ENCODE measurements at regions not wholly inside any gene's neighbourhood (a gene's known extent, or its start where the extent isn't known, plus 50 kb on each side); places are given as distances from the start of the nearest gene placed in this dataset.

DNA sequence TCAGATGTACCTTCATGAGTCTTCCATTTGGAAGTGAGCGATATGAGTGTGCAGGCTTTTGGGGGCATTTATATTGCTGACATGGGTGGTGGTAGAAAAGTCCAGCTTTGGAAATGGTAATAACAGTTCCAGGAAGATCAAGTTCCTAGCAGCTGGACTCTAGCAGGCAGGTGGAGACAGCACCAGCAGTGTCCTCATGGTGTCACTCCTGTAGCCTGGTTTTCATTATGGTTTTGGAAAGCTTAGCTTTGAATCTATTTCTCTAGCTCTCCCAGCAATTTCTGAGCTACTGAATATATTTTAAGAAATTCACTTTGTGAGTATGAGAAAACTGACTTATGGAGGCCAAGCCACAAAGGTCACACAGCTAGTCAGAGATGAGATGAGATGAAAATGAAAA is 523.2 kb upstream of the HTR2A start:
- ChIA-PET POLR2A (no interaction called here), CTCF (interaction anchor here (0.6 kb wide), 1 partner anchor 31 kb away, joined by 3 read pairs; no protein-coding TSS in a partner anchor)
- no peaks in the 10 kb centered on the region for H3K36me3 Mint-ChIP-seq
- no peaks in the 10 kb centered on the region for H3K4me1 Mint-ChIP-seq (ENCODE audit: low read depth)
- no peak overlapping the region for H3K4me3 Mint-ChIP-seq
- H3K27ac Mint-ChIP-seq = no peak overlapping the region
- intact Hi-C loops (cut with micrococcal nuclease) = no loop called here
- no peak for DNase-seq
- H3K27me3 Mint-ChIP-seq = no peaks in the 10 kb centered on the region
- no peaks in the 10 kb centered on the region for H3K9me3 Mint-ChIP-seq

DNA sequence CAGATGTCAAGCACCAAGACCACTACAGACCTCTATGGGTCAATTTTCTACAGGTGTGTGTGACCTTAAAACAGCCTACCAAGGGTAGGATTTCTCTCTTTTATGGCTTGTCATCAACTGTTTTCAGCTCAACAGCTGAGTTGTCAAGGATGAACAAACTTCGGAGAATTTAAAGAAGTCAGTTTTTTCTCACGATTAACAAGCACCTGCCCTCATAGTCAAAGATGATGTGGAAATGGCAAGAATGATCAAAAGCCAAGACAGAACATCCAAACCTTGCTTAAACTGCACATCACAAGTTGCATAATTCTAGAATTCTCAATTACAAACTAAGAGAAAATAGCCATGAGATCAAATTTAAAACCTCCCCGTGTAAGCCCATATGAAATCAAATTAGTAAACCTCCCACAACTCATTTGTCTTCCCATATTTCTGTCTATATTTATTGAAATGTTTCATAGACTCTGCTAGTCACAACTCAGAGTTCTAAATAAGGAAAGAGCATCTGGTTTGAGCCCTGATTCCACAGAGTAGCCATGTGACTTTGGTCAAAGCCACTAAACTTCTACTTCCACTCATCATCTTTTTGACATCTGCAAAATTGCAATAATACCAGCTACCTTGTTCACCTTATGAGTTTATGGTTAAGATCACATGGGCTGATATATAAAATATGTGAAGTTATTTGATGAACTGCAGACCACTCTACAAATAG is 521.5 kb upstream of the HTR2A start:
- H3K27me3 Mint-ChIP-seq = no peaks in the 10 kb centered on the region
- no peaks in the 10 kb centered on the region for H3K9me3 Mint-ChIP-seq
- POLR2A ChIA-PET = no interaction called here
- H3K36me3 Mint-ChIP-seq = no peaks in the 10 kb centered on the region
- H3K4me1 Mint-ChIP-seq (ENCODE audit: low read depth) = no peaks in the 10 kb centered on the region
- DNase-seq = no peak
- H3K27ac Mint-ChIP-seq = no peak overlapping the region
- no peak overlapping the region for H3K4me3 Mint-ChIP-seq
- intact Hi-C loops (cut with micrococcal nuclease) = no loop called here
- CTCF ChIA-PET = no interaction called here

DNA sequence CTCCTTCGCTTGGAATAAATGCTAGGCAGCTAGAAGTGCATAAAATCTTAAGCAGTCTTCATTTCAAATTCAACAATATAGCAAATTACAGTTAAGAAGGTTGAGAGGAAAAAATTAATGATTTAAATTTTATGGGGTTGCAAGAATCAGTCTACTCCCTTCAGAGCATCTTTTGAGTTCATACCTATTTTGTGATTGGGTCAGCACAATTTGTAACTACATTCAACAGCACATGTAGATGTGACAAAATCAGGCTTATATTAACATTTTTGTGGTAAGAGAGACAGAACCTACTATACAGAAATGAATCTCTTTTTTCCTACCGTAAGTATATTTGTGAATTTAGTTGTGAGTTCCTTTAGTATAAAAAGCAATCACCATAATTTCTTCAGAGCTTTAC is 520.6 kb upstream of the HTR2A start:
- CTCF ChIA-PET = no interaction called here
- H3K27me3 Mint-ChIP-seq = no peaks in the 10 kb centered on the region
- H3K4me3 Mint-ChIP-seq = no peak overlapping the region
- no peak overlapping the region for H3K27ac Mint-ChIP-seq
- DNase-seq = no peak
- no peaks in the 10 kb centered on the region for H3K4me1 Mint-ChIP-seq (ENCODE audit: low read depth)
- POLR2A ChIA-PET = no interaction called here
- no peaks in the 10 kb centered on the region for H3K36me3 Mint-ChIP-seq
- H3K9me3 Mint-ChIP-seq = no peaks in the 10 kb centered on the region
- intact Hi-C loops (cut with micrococcal nuclease) = no loop called here

DNA sequence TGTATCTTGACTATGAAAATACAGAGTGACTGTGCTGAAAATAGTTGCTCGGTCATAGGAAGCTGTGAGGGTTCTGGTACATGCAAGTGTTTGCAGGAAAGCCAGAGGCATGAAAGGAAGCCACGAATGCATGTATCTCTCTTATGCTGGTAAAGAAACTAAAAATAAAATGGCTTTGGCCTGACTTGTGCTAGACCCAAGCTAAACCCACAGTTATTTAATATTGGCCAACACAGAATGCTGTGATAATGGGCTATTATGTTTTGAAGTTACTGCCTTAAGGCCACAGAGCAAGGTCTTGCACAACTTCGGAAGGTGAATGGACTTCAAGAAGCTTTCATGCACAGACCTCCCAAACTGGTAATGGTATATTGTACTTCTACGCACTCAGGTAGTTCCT is 518.2 kb upstream of the HTR2A start:
- H3K27me3 Mint-ChIP-seq = no peaks in the 10 kb centered on the region
- intact Hi-C loops (cut with micrococcal nuclease) = no loop called here
- DNase-seq = no peak
- ChIA-PET CTCF (no interaction called here), POLR2A (no interaction called here)
- H3K36me3 Mint-ChIP-seq = no peaks in the 10 kb centered on the region
- no peaks in the 10 kb centered on the region for H3K9me3 Mint-ChIP-seq
- H3K4me3 Mint-ChIP-seq = no peak overlapping the region
- no peaks in the 10 kb centered on the region for H3K4me1 Mint-ChIP-seq (ENCODE audit: low read depth)
- H3K27ac Mint-ChIP-seq = no peak overlapping the region

DNA sequence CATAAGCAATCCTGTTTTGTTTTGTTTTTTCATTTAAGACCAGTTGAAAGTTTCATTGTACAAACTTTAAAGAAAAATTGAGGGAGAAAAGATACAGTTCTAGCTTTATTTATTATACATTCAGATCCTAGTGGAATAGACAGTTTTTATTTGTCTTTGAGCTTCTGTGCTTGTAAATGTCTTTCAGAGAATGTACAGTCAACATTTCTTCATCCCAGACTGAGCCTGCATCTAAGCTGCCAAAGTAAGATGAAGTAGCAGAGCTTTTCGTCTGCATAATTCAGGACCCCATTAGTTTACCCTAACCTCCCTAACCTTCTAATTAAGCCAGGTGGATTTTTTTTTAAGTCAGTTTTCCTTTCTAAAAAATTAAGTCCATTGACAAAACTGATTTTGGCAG is 516.7 kb upstream of the HTR2A start:
- POLR2A ChIA-PET = no interaction called here
- Mint-ChIP-seq H3K36me3 (no peaks in the 10 kb centered on the region), H3K27me3 (no peaks in the 10 kb centered on the region), H3K9me3 (no peaks in the 10 kb centered on the region), H3K4me3 (no peak overlapping the region), H3K4me1 (ENCODE audit: low read depth) (no peaks in the 10 kb centered on the region), H3K27ac (no peak overlapping the region)
- intact Hi-C loops (cut with micrococcal nuclease) = no loop called here
- CTCF ChIA-PET = no interaction called here
- no peak for DNase-seq

DNA sequence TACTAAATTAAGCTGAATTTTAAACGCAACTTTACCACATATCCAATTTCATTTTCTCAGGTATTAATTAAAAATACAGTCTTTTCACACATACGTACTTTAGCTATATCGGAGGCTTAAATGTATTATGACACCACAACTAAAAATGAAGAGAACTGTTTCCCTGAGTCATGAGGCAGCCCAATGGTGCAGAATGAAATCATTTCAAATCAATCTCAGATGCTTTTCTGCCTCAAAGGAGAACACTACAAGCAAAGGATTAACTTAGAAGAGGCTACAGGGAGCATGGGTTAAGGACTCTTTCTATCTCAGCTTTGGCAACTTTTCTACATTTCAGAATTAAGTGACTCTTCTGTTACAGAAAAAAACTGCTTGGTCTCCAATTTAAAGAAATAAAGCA is 516.3 kb upstream of the HTR2A start:
- intact Hi-C loops (cut with micrococcal nuclease) = no loop called here
- Mint-ChIP-seq H3K27ac (no peak overlapping the region), H3K9me3 (no peaks in the 10 kb centered on the region), H3K27me3 (no peaks in the 10 kb centered on the region), H3K4me3 (no peak overlapping the region), H3K36me3 (no peaks in the 10 kb centered on the region), H3K4me1 (ENCODE audit: low read depth) (no peaks in the 10 kb centered on the region)
- ChIA-PET POLR2A (no interaction called here), CTCF (no interaction called here)
- DNase-seq = no peak

DNA sequence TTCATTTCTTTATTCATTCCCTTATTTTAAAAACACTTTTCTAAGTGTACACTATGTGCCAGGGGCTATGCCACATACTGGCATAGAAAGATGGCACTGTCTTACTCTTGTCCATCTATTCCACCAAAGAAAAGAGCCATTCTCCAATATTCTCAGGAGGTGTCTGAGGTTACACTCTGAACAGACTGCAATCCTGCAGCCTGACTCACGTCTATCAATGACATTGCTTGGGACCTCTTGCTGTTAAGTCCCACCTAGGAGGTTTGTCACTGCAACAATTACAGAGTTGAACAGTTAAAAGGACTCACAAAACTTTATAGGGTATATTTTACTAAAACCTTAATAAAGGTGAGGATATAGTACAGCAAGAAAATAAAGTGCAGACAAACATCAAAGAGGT is 512.9 kb upstream of the HTR2A start:
- H3K27me3 Mint-ChIP-seq = no peaks in the 10 kb centered on the region
- H3K9me3 Mint-ChIP-seq = no peaks in the 10 kb centered on the region
- ChIA-PET CTCF (no interaction called here), POLR2A (no interaction called here)
- no peaks in the 10 kb centered on the region for H3K36me3 Mint-ChIP-seq
- no peaks in the 10 kb centered on the region for H3K4me1 Mint-ChIP-seq (ENCODE audit: low read depth)
- H3K4me3 Mint-ChIP-seq = no peak overlapping the region
- DNase-seq = no peak
- intact Hi-C loops (cut with micrococcal nuclease) = no loop called here
- H3K27ac Mint-ChIP-seq = no peak overlapping the region

DNA sequence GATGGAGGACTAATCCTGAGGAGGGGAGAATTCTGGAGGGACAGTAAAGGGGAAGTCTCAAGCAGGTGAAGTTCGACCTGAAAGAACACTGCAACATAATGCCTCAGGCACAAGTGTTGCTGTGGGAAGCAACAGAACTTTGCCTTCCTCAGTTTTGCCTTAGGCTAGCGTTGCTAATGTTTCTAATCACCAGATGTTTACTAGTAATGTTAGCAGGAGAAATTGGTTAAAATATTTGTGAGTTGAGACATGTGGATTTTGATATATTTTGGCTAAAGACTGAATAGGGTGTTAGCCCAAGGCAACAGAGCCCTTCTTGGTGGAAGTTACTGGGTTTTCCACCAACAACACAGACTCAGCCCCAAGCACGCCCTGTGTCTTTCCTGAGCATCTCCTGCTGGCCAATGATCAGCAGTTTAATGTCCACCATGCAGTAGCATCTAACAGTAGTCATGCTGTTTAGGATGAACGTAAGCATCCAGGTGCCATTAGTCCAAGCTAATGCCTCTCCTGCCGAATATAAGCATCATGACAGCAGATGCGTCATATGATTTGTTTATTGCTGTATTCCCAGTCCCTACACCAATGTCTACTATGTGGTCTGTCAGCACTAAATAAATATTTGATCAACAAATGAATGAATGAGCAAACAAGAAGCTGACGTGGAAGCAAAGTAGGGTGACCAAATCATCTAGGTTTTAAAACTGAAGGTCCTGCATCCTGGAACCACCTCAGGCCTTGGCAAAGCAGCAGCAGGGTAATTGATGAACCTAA is 511.9 kb upstream of the HTR2A start:
- Mint-ChIP-seq H3K9me3 (no peaks in the 10 kb centered on the region), H3K27me3 (no peaks in the 10 kb centered on the region), H3K4me3 (no peak overlapping the region), H3K4me1 (ENCODE audit: low read depth) (no peaks in the 10 kb centered on the region), H3K36me3 (no peaks in the 10 kb centered on the region), H3K27ac (no peak overlapping the region)
- no peak for DNase-seq
- CTCF ChIA-PET = no interaction called here
- POLR2A ChIA-PET = no interaction called here
- intact Hi-C loops (cut with micrococcal nuclease) = no loop called here

DNA sequence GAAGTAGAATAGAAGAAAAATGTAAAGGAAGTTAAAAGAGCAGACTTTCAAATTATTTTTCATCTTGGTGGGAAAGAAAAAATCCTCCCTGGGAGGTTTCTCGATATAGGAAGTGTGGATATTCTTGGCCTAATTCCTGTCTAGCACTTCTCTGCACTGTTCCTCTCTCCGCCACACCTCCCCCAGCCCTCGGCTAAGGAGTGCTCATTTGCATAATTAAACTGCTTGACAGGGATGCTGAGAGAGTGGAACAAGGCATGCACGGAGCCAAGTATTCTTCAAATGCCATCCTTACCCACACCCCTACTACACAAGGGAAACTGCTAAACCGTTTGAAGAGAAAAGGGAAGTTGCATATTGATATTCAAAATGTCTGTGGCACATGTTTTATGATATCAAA is 511.0 kb upstream of the HTR2A start:
- Mint-ChIP-seq H3K4me3 (no peak overlapping the region), H3K4me1 (ENCODE audit: low read depth) (no peaks in the 10 kb centered on the region), H3K36me3 (no peaks in the 10 kb centered on the region), H3K27ac (no peak overlapping the region), H3K27me3 (no peaks in the 10 kb centered on the region), H3K9me3 (no peaks in the 10 kb centered on the region)
- ChIA-PET CTCF (no interaction called here), POLR2A (no interaction called here)
- intact Hi-C loops (cut with micrococcal nuclease) = no loop called here
- no peak for DNase-seq

DNA sequence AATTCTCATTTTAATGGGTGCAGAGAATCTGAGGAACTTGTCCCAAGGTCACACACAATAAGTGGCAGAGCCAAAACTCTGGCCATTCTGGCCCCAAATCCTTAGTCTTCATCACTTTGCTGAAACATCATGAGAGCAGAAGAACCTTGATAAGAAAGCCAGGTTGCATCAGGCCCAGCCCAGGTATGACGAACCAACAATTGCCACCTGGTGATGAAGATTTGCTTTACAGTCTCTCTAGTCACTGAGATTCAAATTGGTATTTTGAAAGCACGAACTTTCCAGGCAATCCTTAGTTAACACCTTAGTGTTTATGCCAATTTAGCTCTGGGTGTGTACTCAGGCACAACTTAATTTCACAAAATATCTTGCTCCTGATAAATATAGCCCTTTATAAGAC is 502.7 kb upstream of the HTR2A start:
- no peaks in the 10 kb centered on the region for H3K4me1 Mint-ChIP-seq (ENCODE audit: low read depth)
- no peak for DNase-seq
- no peaks in the 10 kb centered on the region for H3K27me3 Mint-ChIP-seq
- POLR2A ChIA-PET = no interaction called here
- H3K4me3 Mint-ChIP-seq = no peak overlapping the region
- no peak overlapping the region for H3K27ac Mint-ChIP-seq
- H3K36me3 Mint-ChIP-seq = no peaks in the 10 kb centered on the region
- CTCF ChIA-PET = no interaction called here
- intact Hi-C loops (cut with micrococcal nuclease) = no loop called here
- H3K9me3 Mint-ChIP-seq = no peaks in the 10 kb centered on the region

DNA sequence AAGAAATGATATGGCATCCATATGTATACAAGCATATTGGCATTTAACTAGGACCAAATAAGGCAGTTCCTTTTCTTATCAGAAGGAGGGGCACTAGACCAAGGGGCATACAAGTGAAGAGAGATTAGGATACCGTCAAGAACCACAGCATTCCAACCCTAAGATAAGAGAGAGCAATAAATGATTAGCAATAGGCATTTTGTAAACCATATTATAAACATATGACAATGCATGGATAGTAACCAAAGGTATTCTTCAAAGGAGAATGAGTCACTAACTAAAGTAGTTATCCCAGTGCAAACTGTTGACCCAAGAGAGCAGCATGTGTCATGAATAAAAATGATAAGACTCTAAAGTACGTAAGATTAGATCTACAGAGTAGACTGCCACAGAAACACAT is 500.9 kb upstream of the HTR2A start:
- ChIA-PET CTCF (no interaction called here), POLR2A (no interaction called here)
- Mint-ChIP-seq H3K9me3 (peaks cover 3% of the 10 kb centered on the region), H3K4me3 (no peak overlapping the region), H3K27me3 (no peaks in the 10 kb centered on the region), H3K36me3 (no peaks in the 10 kb centered on the region), H3K4me1 (ENCODE audit: low read depth) (no peaks in the 10 kb centered on the region), H3K27ac (no peak overlapping the region)
- intact Hi-C loops (cut with micrococcal nuclease) = no loop called here
- DNase-seq = no peak

DNA sequence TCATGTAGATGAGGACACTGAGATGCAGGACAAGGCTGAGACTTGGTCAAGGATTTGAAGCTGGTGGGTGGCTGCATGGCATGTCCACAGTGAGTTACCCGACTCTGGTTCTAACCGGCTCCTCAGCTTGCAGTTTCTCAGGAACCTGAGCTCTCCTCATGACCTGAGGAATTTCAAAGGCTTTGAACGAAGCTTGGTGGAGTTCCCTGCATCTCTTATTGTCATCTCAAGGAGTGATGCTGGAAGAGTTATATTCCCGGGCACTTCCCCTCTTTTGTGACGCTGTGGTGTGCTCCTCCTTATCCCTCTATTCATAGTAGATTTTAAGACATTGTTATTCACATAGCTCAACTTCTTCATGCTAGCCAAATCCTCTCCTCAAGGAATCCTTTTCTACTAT is 500.1 kb upstream of the HTR2A start:
- no peak overlapping the region for H3K27ac Mint-ChIP-seq
- intact Hi-C loops (cut with micrococcal nuclease) = no loop called here
- no peak overlapping the region for H3K4me3 Mint-ChIP-seq
- H3K27me3 Mint-ChIP-seq = no peaks in the 10 kb centered on the region
- ChIA-PET POLR2A (no interaction called here), CTCF (no interaction called here)
- no peaks in the 10 kb centered on the region for H3K4me1 Mint-ChIP-seq (ENCODE audit: low read depth)
- no peaks in the 10 kb centered on the region for H3K36me3 Mint-ChIP-seq
- DNase-seq = no peak
- peaks cover 4% of the 10 kb centered on the region for H3K9me3 Mint-ChIP-seq

DNA sequence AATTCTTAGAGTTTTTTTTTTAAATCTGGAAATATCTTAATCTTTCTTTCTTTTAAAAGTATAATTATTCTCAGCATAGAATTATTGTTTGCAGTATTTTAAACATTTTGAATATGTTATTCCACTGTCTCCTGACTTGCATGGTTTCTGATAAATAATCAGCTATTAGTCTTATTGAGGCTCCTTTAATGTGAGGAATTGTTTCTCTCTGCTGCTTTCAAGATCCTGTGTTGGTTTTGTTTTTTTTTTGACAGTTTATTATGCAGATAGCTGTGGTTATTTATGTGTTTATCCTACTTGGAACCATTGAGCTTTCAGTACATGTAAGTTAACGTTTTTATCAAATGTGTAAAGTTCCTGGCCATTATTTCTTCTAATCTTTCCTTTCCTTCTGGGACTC is 477.9 kb upstream of the HTR2A start:
- Mint-ChIP-seq H3K4me1 (ENCODE audit: low read depth) (no peaks in the 10 kb centered on the region), H3K36me3 (no peaks in the 10 kb centered on the region), H3K27ac (no peak overlapping the region), H3K27me3 (no peaks in the 10 kb centered on the region), H3K9me3 (peaks cover 9% of the 10 kb centered on the region), H3K4me3 (no peak overlapping the region)
- no peak for DNase-seq
- CTCF ChIA-PET = no interaction called here
- POLR2A ChIA-PET = no interaction called here
- intact Hi-C loops (cut with micrococcal nuclease) = no loop called here
